ENCODE measurements at regions not wholly inside any gene's neighbourhood (a gene's known extent, or its start where the extent isn't known, plus 50 kb on each side); places are given as distances from the start of the nearest gene placed in this dataset.

DNA sequence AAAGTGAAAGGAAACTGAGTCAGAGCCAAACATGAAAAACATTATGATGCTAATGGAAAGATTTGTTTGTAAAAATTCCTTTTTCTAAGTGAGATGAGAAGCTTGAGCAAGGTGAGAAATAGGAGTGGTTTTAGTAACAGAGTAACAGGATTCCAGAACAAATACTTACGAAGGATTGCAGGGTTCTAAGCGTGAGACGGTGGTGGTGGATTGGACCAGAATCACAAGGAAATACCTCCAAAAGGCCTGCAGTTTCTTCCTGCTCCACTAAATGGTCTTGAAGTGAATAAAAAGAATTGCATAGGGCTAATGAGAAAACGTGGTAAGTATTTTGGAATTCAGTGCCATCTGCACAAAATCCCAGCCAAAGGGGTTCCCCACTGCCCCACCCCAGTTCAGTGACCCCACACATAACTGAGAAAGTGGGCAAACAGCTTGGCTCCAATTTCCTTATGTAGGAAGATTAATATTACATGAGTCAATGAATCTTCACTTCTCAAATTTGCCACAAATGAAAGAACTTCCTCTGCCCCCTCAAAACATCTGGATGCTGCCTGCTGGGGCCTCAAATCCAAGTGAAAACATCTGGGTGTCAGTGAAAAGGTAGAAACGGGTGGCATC is 283.8 kb upstream of the NR2F2 start:
- DNase-seq (ENCODE audit: low spot score) = no peak
- no peak overlapping the region for H3K27ac ChIP-seq (ENCODE audit: low read depth, low read length, poor library complexity, severe bottlenecking)
- H3K36me3 ChIP-seq (ENCODE audit: insufficient read depth, low read length, poor library complexity, severe bottlenecking) = no peaks in the 10 kb centered on the region
- H3K4me3 ChIP-seq (ENCODE audit: low read depth, low read length, poor library complexity, severe bottlenecking) = no peak overlapping the region
- intact Hi-C loops (cut with micrococcal nuclease; ENCODE audit: unreplicated experiment) = no loop called here
- no TSS peak for BruUV-seq (replicated peaks)
- no peaks in the 10 kb centered on the region for H3K9me3 ChIP-seq (ENCODE audit: low read depth, low read length, poor library complexity, severe bottlenecking)
- H3K4me1 ChIP-seq (ENCODE audit: insufficient read depth, low read length, poor library complexity, severe bottlenecking) = peaks cover 14% of the 10 kb centered on the region
- TF ChIP-seq, protein P1, sequence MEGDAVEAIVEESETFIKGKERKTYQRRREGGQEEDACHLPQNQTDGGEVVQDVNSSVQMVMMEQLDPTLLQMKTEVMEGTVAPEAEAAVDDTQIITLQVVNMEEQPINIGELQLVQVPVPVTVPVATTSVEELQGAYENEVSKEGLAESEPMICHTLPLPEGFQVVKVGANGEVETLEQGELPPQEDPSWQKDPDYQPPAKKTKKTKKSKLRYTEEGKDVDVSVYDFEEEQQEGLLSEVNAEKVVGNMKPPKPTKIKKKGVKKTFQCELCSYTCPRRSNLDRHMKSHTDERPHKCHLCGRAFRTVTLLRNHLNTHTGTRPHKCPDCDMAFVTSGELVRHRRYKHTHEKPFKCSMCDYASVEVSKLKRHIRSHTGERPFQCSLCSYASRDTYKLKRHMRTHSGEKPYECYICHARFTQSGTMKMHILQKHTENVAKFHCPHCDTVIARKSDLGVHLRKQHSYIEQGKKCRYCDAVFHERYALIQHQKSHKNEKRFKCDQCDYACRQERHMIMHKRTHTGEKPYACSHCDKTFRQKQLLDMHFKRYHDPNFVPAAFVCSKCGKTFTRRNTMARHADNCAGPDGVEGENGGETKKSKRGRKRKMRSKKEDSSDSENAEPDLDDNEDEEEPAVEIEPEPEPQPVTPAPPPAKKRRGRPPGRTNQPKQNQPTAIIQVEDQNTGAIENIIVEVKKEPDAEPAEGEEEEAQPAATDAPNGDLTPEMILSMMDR (conservative IDR thresholded peaks at IDR 0.05; ENCODE audit: low read depth, low read length) = no peak
- TF ChIP-seq EZH2 (IDR thresholded peaks at IDR 0.05; ENCODE audit: borderline replicate concordance, low read depth, low read length, poor library complexity, severe bottlenecking) = no peak
- ChIA-PET POLR2A (ENCODE audit: low non-redundant PET) (no interaction called here), CTCF (no interaction called here)
- no peaks in the 10 kb centered on the region for H3K27me3 ChIP-seq (replicated peaks; ENCODE audit: insufficient read depth, low read depth, low read length, poor library complexity)

DNA sequence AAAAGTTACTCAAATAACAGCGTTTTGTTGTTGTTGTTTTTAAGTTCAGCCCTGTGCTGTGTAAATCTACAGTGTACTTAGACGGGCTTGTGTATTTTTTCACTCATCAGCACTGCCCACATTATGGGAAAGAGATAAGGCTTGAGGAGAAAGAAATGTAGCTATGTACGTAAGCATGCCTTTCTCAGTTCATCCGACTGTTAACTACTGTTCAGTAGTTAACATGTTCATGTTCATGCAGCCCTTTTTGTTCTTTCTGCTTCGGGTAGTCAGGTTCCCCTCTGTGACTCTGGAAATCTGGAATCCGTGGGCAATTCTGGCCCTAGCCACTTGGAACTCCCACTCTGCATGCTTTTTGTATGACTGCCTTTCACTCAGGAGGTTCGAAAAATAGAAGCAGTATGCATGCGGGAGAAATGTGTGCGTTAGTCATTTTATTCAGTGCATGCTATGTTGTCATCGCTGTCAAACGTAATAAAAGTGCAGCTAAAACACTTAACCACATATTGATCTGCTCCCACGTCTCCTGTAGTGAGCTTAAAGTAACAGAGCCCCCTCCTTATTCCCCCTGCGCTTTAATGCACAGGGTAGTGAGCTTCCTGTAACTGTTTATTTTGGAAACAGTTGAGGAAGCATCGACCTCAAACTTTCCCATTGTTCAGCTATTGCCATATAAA is 283.1 kb upstream of the NR2F2 start:
- BruUV-seq (replicated peaks) = no TSS peak
- no peak overlapping the region for H3K4me3 ChIP-seq (ENCODE audit: low read depth, low read length, poor library complexity, severe bottlenecking)
- no peak overlapping the region for H3K27ac ChIP-seq (ENCODE audit: low read depth, low read length, poor library complexity, severe bottlenecking)
- CTCF ChIA-PET = no interaction called here
- intact Hi-C loops (cut with micrococcal nuclease; ENCODE audit: unreplicated experiment) = no loop called here
- no peaks in the 10 kb centered on the region for H3K36me3 ChIP-seq (ENCODE audit: insufficient read depth, low read length, poor library complexity, severe bottlenecking)
- POLR2A ChIA-PET (ENCODE audit: low non-redundant PET) = no interaction called here
- H3K9me3 ChIP-seq (ENCODE audit: low read depth, low read length, poor library complexity, severe bottlenecking) = no peaks in the 10 kb centered on the region
- DNase-seq (ENCODE audit: low spot score) = no peak
- H3K27me3 ChIP-seq (replicated peaks; ENCODE audit: insufficient read depth, low read depth, low read length, poor library complexity) = no peaks in the 10 kb centered on the region
- peaks cover 14% of the 10 kb centered on the region for H3K4me1 ChIP-seq (ENCODE audit: insufficient read depth, low read length, poor library complexity, severe bottlenecking)
- TF ChIP-seq, protein P1 (conservative IDR thresholded peaks at IDR 0.05; ENCODE audit: low read depth, low read length) = no peak
- TF ChIP-seq EZH2 (IDR thresholded peaks at IDR 0.05; ENCODE audit: borderline replicate concordance, low read depth, low read length, poor library complexity, severe bottlenecking) = no peak

DNA sequence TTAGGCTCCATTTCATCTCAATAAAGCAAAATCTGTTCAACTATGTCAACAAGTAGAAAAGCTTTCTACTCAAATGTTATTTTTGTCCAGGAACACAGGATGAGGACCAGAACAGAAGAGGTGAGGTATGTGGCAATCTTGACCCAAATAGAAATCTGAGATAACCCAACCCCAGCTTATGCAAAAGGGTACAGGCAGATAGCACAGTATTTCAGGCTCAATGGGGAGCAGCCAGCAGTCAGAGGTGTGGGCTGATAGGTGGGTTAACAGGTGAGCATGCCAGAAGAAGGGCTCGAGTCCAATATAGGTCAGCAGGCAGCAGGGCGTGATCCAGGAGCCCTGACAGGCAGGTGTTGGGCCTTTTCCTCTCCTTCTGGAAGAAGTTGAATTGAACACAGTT is 281.2 kb upstream of the NR2F2 start:
- TF ChIP-seq EZH2 (IDR thresholded peaks at IDR 0.05; ENCODE audit: borderline replicate concordance, low read depth, low read length, poor library complexity, severe bottlenecking) = no peak
- TF ChIP-seq, protein P1 (conservative IDR thresholded peaks at IDR 0.05; ENCODE audit: low read depth, low read length) = no peak
- intact Hi-C loops (cut with micrococcal nuclease; ENCODE audit: unreplicated experiment) = no loop called here
- no peaks in the 10 kb centered on the region for H3K36me3 ChIP-seq (ENCODE audit: insufficient read depth, low read length, poor library complexity, severe bottlenecking)
- ChIA-PET POLR2A (ENCODE audit: low non-redundant PET) (no interaction called here), CTCF (no interaction called here)
- no peaks in the 10 kb centered on the region for H3K9me3 ChIP-seq (ENCODE audit: low read depth, low read length, poor library complexity, severe bottlenecking)
- BruUV-seq (replicated peaks) = no TSS peak
- H3K27me3 ChIP-seq (replicated peaks; ENCODE audit: insufficient read depth, low read depth, low read length, poor library complexity) = no peaks in the 10 kb centered on the region
- H3K4me3 ChIP-seq (ENCODE audit: low read depth, low read length, poor library complexity, severe bottlenecking) = no peak overlapping the region
- peaks cover 33% of the 10 kb centered on the region for H3K4me1 ChIP-seq (ENCODE audit: insufficient read depth, low read length, poor library complexity, severe bottlenecking)
- DNase-seq (ENCODE audit: low spot score) = no peak
- H3K27ac ChIP-seq (ENCODE audit: low read depth, low read length, poor library complexity, severe bottlenecking) = no peak overlapping the region
